COLO829 (cell line): ENCODE measurements at regions not wholly inside any gene's neighbourhood (a gene's known extent, or its start where the extent isn't known, plus 50 kb on each side); places are given as distances from the start of the nearest gene placed in this dataset.

Experiments used
- DNase-seq: peaks from one replicate; pipeline ENCODE4 v3.0.0; 2012; ENCODE audit warnings: low spot score

- no peak for DNase-seq
Measured at GRCh38 chr3:177512945-177513814, 315.9 kb upstream of the TBL1XR1 start.

GRCh38 chr3:177513815-177514610 is 316.7 kb upstream of the TBL1XR1 start:
- DNase-seq, result no peak

GRCh38 chr3:177514611-177515499 is 317.6 kb upstream of the TBL1XR1 start:
- DNase-seq, result no peak

GRCh38 chr3:177515786-177516157 is 318.5 kb upstream of the TBL1XR1 start:
- DNase-seq, result no peak

GRCh38 chr3:177516158-177517011 is 319.1 kb upstream of the TBL1XR1 start:
- peak; percentile 27 for DNase-seq

GRCh38 chr3:177517906-177518305 is 320.6 kb upstream of the TBL1XR1 start:
- no peak for DNase-seq

- DNase-seq, result no peak
Measured at GRCh38 chr3:177519588-177519987, 322.3 kb upstream of the TBL1XR1 start.

GRCh38 chr3:177521305-177521704 is 324.0 kb upstream of the TBL1XR1 start:
- DNase-seq, result no peak

GRCh38 chr3:177522051-177522450 is 324.8 kb upstream of the TBL1XR1 start:
- no peak for DNase-seq

GRCh38 chr3:177523067-177523675 is 325.9 kb upstream of the TBL1XR1 start:
- no peak for DNase-seq

- no peak for DNase-seq
Measured at GRCh38 chr3:177523872-177524438, 326.7 kb upstream of the TBL1XR1 start.

- no peak for DNase-seq
Measured at GRCh38 chr3:177524742-177525141, 327.5 kb upstream of the TBL1XR1 start.

GRCh38 chr3:177525414-177525813 is 328.1 kb upstream of the TBL1XR1 start:
- DNase-seq, result no peak

GRCh38 chr3:177525987-177526712 is 328.9 kb upstream of the TBL1XR1 start:
- no peak for DNase-seq

GRCh38 chr3:177527182-177527581 is 329.9 kb upstream of the TBL1XR1 start:
- no peak for DNase-seq

GRCh38 chr3:177528306-177529070 is 331.2 kb upstream of the TBL1XR1 start:
- no peak for DNase-seq

GRCh38 chr3:177529071-177529550 is 331.8 kb upstream of the TBL1XR1 start:
- no peak for DNase-seq

GRCh38 chr3:177529716-177530335 is 332.5 kb upstream of the TBL1XR1 start:
- DNase-seq, result no peak
